ENCODE measurements at regions not wholly inside any gene's neighbourhood (a gene's known extent, or its start where the extent isn't known, plus 50 kb on each side); places are given as distances from the start of the nearest gene placed in this dataset.

GRCh38 chr3:18791752-18792151 lies 356.6 kb upstream of the KCNH8 start:
- WGBS (ENCODE audit: insufficient coverage): 94% methylated on average over 2 of the region's 10 CpGs
- H3K79me2 ChIP-seq (ENCODE audit: insufficient read depth, low read length): no peaks in the 10 kb centered on the region
- H3K27me3 Mint-ChIP-seq (ENCODE audit: low read depth in 3 of 3): no peaks in the 10 kb centered on the region
- no peak overlapping the region for H3K27ac Mint-ChIP-seq
- no peak for TF ChIP-seq CTCF (IDR thresholded peaks at IDR 0.05)
- no peak overlapping the region for H3K4me3 Mint-ChIP-seq
- intact Hi-C loops (cut with micrococcal nuclease): no loop called here
- no peaks in the 10 kb centered on the region for H4K20me1 ChIP-seq (ENCODE audit: insufficient read depth, low read length)
- H3K9me3 ChIP-seq (replicated peaks in 1 of 2; ENCODE audit: control insufficient read depth in 1 of 2, insufficient read depth in 1 of 2, low read length in 2 of 2): no peaks in the 10 kb centered on the region
- no peaks in the 10 kb centered on the region for H3K36me3 ChIP-seq (replicated peaks in 1 of 2; ENCODE audit: control insufficient read depth in 1 of 2, insufficient read depth in 2 of 2, low read length in 2 of 2)
- no peak overlapping the region for H2AFZ ChIP-seq (ENCODE audit: insufficient read depth, low read depth, low read length, poor library complexity, severe bottlenecking)
- H3K4me3 ChIP-seq (replicated peaks in 1 of 3; ENCODE audit: low read depth in 2 of 3, low read length in 3 of 3): no peak overlapping the region
- H3K9ac ChIP-seq (ENCODE audit: insufficient read depth, low read length, poor library complexity, severe bottlenecking): no peak overlapping the region
- no peak overlapping the region for H3K4me2 ChIP-seq (replicated peaks; ENCODE audit: extremely low read depth, low read length, poor library complexity, severe bottlenecking)
- no peaks in the 10 kb centered on the region for H3K27me3 ChIP-seq (ENCODE audit: control insufficient read depth in 2 of 2, insufficient read depth in 2 of 2, low read length in 2 of 2)
- H3K27ac ChIP-seq (ENCODE audit: low read depth in 1 of 2, low read length in 2 of 2): no peak overlapping the region
- no peaks in the 10 kb centered on the region for H3K36me3 Mint-ChIP-seq
- no peak for DNase-seq
- H3K4me1 ChIP-seq (ENCODE audit: control insufficient read depth in 1 of 2, insufficient read depth in 2 of 2, low read length in 2 of 2): no peaks in the 10 kb centered on the region
- peaks cover 0 to 4% (median 0%) of the 10 kb centered on the region in 7 donors for H3K9me3 Mint-ChIP-seq
- H3K4me1 Mint-ChIP-seq: no peaks in the 10 kb centered on the region

GRCh38 chr3:18791182-18791581 lies 357.1 kb upstream of the KCNH8 start:
- H3K27ac Mint-ChIP-seq: no peak overlapping the region
- H3K4me3 ChIP-seq (replicated peaks in 1 of 3; ENCODE audit: low read depth in 2 of 3, low read length in 3 of 3): no peak overlapping the region
- WGBS (ENCODE audit: insufficient coverage): 87% methylated on average over 5 of the region's 8 CpGs
- no peaks in the 10 kb centered on the region for H3K36me3 ChIP-seq (replicated peaks in 1 of 2; ENCODE audit: control insufficient read depth in 1 of 2, insufficient read depth in 2 of 2, low read length in 2 of 2)
- H3K79me2 ChIP-seq (ENCODE audit: insufficient read depth, low read length): no peaks in the 10 kb centered on the region
- H3K9ac ChIP-seq (ENCODE audit: insufficient read depth, low read length, poor library complexity, severe bottlenecking): no peak overlapping the region
- H3K4me1 Mint-ChIP-seq: no peaks in the 10 kb centered on the region
- no peaks in the 10 kb centered on the region for H3K9me3 ChIP-seq (replicated peaks in 1 of 2; ENCODE audit: control insufficient read depth in 1 of 2, insufficient read depth in 1 of 2, low read length in 2 of 2)
- H2AFZ ChIP-seq (ENCODE audit: insufficient read depth, low read depth, low read length, poor library complexity, severe bottlenecking): no peak overlapping the region
- DNase-seq: no peak
- no peak overlapping the region for H3K27ac ChIP-seq (ENCODE audit: low read depth in 1 of 2, low read length in 2 of 2)
- intact Hi-C loops (cut with micrococcal nuclease): no loop called here
- H3K9me3 Mint-ChIP-seq: peaks cover 0 to 4% (median 0%) of the 10 kb centered on the region in 7 donors
- H3K4me2 ChIP-seq (replicated peaks; ENCODE audit: extremely low read depth, low read length, poor library complexity, severe bottlenecking): no peak overlapping the region
- no peaks in the 10 kb centered on the region for H3K36me3 Mint-ChIP-seq
- no peak for TF ChIP-seq CTCF (IDR thresholded peaks at IDR 0.05)
- H3K4me3 Mint-ChIP-seq: no peak overlapping the region
- no peaks in the 10 kb centered on the region for H3K27me3 Mint-ChIP-seq (ENCODE audit: low read depth in 3 of 3)
- no peaks in the 10 kb centered on the region for H4K20me1 ChIP-seq (ENCODE audit: insufficient read depth, low read length)
- no peaks in the 10 kb centered on the region for H3K4me1 ChIP-seq (ENCODE audit: control insufficient read depth in 1 of 2, insufficient read depth in 2 of 2, low read length in 2 of 2)
- H3K27me3 ChIP-seq (ENCODE audit: control insufficient read depth in 2 of 2, insufficient read depth in 2 of 2, low read length in 2 of 2): no peaks in the 10 kb centered on the region
